Large intestine (tissue), 3 donors: ENCODE measurements at regions not wholly inside any gene's neighbourhood (a gene's known extent, or its start where the extent isn't known, plus 50 kb on each side); places are given as distances from the start of the nearest gene placed in this dataset.

Experiments used
- DNase-seq, 2 donors: peaks; one replicate each; pipeline versions ENCODE4 v3.0.0 to v3.0.0-alpha.2; 2013
- H3K27ac ChIP-seq: one replicate; pipeline ENCODE4 v1.5.1; 2013; ENCODE audit warnings: low read length
- H3K27me3 ChIP-seq: 2 replicates; pipeline ENCODE4 v1.6.1; 2013; ENCODE audit warnings: low read length; ENCODE audit not compliant: control insufficient read depth, insufficient read depth
- H3K36me3 ChIP-seq: 2 replicates; pipeline ENCODE4 v1.6.1; 2013; ENCODE audit warnings: low read length; ENCODE audit not compliant: control insufficient read depth, insufficient read depth
- H3K4me1 ChIP-seq: one replicate; pipeline ENCODE4 v1.6.1; 2013; ENCODE audit warnings: low read length; ENCODE audit not compliant: control insufficient read depth, insufficient read depth
- H3K4me3 ChIP-seq: one replicate; pipeline ENCODE4 v1.5.1; 2013; ENCODE audit warnings: low read length
- H3K9me3 ChIP-seq: one replicate; pipeline ENCODE4 v1.6.1; 2013; ENCODE audit warnings: mild to moderate bottlenecking, low read depth, low read length, moderate library complexity; ENCODE audit not compliant: control insufficient read depth
- WGBS: methylation state at CpG from one replicate; pipeline ENCODE4 v1.1.5; 2013; ENCODE audit warnings: low lambda C conversion rate; ENCODE audit not compliant: insufficient coverage; 5-methylcytosine and 5-hydroxymethylcytosine counted together

DNA sequence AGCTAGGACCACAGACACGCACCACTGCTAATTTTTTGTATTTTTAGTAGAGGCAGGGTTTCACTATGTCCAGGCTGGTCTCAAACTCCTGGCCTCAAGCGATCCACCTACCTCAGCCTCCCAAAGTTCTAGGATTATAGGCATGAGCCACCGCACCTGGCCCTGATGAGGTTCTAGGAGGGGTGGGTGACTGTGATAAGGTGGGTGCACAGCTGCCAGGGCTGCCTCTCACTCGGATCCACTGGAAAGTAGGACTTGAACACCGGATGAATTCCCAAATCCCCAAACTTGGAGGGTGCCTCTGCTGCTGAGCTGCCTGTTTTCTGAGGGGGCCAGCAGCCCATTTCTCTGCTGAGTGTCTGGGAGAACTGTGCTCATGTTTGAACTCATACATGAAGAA lies 68.2 kb upstream of the PARP1 start:
- WGBS, result no CpG with 5 or more reads among the region's 5 CpGs
- no peaks in the 10 kb centered on the region for H3K9me3 ChIP-seq

GRCh38 chr1:226476648-226477319 lies 68.9 kb upstream of the PARP1 start:
- Histone ChIP-seq H3K36me3 (no peaks in the 10 kb centered on the region), H3K27me3 (peaks cover 74% of the 10 kb centered on the region), H3K27ac (no peak overlapping the region), H3K4me3 (no peak overlapping the region), H3K9me3 (no peaks in the 10 kb centered on the region), H3K4me1 (peaks cover 26% of the 10 kb centered on the region)
- WGBS, result 90% methylated on average over 6 of the region's 11 CpGs
- no peak for DNase-seq

More for the DNA sequence above, 68.2 kb upstream of the PARP1 start:
- DNase-seq, result no peak
- Histone ChIP-seq H3K27ac (no peak overlapping the region), H3K27me3 (peaks cover 70% of the 10 kb centered on the region), H3K36me3 (no peaks in the 10 kb centered on the region), H3K4me3 (no peak overlapping the region), H3K4me1 (peaks cover 19% of the 10 kb centered on the region)

DNA sequence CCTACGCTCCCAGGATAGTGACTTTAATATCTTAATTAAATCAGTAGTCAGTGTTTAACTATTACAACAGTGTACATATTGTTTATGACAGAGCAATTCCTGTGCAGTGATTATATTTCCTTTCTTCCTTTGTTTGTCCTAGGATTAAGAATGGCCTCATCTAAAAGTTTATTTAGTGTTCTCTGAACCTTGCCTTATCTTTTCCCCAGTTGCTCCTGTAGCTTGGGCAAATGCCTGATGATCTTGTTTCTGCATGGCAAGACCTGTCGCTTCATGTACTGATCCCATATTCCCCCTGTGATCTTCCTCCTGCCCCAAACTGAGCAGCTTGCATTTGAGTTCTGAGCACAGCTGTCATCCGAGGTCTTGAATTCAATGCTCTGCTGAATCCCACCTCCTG lies 69.1 kb upstream of the STUM start:
- Histone ChIP-seq H3K27me3 (peaks cover 76% of the 10 kb centered on the region), H3K27ac (no peak overlapping the region), H3K4me3 (no peak overlapping the region), H3K4me1 (peaks cover 26% of the 10 kb centered on the region), H3K36me3 (no peaks in the 10 kb centered on the region), H3K9me3 (no peaks in the 10 kb centered on the region)
- 0% methylated on average over 1 of the region's 3 CpGs for WGBS
- DNase-seq, result peak; percentile 54 to 84

GRCh38 chr1:226480461-226480860 lies 68.1 kb upstream of the STUM start:
- WGBS, result 40% methylated on average over 1 of the region's 3 CpGs
- Histone ChIP-seq H3K4me1 (peaks cover 24% of the 10 kb centered on the region), H3K27ac (no peak overlapping the region), H3K27me3 (peaks cover 75% of the 10 kb centered on the region), H3K4me3 (no peak overlapping the region), H3K36me3 (no peaks in the 10 kb centered on the region), H3K9me3 (no peaks in the 10 kb centered on the region)
- DNase-seq, result peak; percentile 74 to 88

GRCh38 chr1:226481133-226481532 lies 67.4 kb upstream of the STUM start:
- Histone ChIP-seq H3K4me1 (peaks cover 24% of the 10 kb centered on the region), H3K27ac (no peak overlapping the region), H3K4me3 (no peak overlapping the region), H3K27me3 (peaks cover 75% of the 10 kb centered on the region), H3K9me3 (no peaks in the 10 kb centered on the region), H3K36me3 (no peaks in the 10 kb centered on the region)
- peak; percentile 52 to 75 for DNase-seq
- WGBS, result no CpG with 5 or more reads among the region's 4 CpGs

GRCh38 chr1:226482196-226482595 lies 66.4 kb upstream of the STUM start:
- H3K27me3 ChIP-seq, result peaks cover 70% of the 10 kb centered on the region
- no peaks in the 10 kb centered on the region for H3K9me3 ChIP-seq
- DNase-seq, result no peak
- no peak overlapping the region for H3K4me3 ChIP-seq
- 80% methylated on average over 1 of the region's 6 CpGs for WGBS
- no peak overlapping the region for H3K27ac ChIP-seq
- no peaks in the 10 kb centered on the region for H3K36me3 ChIP-seq
- H3K4me1 ChIP-seq, result peaks cover 24% of the 10 kb centered on the region

GRCh38 chr1:226482975-226483700 lies 65.4 kb upstream of the STUM start:
- no peaks in the 10 kb centered on the region for H3K36me3 ChIP-seq
- peaks cover 24% of the 10 kb centered on the region for H3K4me1 ChIP-seq
- no CpG with 5 or more reads among the region's 10 CpGs for WGBS
- DNase-seq, result peak; percentile 47 to 58
- no peak overlapping the region for H3K4me3 ChIP-seq
- peaks cover 65% of the 10 kb centered on the region for H3K27me3 ChIP-seq
- H3K9me3 ChIP-seq, result no peaks in the 10 kb centered on the region
- H3K27ac ChIP-seq, result no peak overlapping the region

GRCh38 chr1:226485192-226485591 lies 63.4 kb upstream of the STUM start:
- no peak for DNase-seq
- Histone ChIP-seq H3K4me1 (peaks cover 17% of the 10 kb centered on the region), H3K27me3 (peaks cover 76% of the 10 kb centered on the region), H3K9me3 (no peaks in the 10 kb centered on the region), H3K36me3 (no peaks in the 10 kb centered on the region), H3K4me3 (no peak overlapping the region), H3K27ac (no peak overlapping the region)
- WGBS, result no CpG with 5 or more reads among the region's 5 CpGs

DNA sequence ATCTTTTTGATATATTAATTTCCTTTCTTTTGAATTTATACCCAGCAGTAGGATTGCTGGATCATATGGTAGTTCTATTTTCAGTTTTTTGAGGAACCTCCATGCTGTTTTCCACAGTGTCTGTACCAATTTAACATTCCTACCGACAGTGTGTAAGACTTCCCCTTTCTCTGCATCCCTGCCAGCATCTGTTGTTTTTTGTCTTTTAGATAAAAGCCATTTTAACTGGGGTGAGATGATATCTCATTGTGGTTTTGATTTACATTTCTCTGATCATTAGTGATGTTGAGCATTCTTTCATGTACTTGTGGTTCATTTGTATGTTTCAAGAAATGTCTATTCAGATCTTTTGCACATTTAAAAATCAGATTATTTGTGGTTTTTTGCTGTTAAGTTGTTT lies 62.4 kb upstream of the STUM start:
- H3K9me3 ChIP-seq, result no peaks in the 10 kb centered on the region
- no peak for DNase-seq
- H3K36me3 ChIP-seq, result no peaks in the 10 kb centered on the region
- WGBS, result 89% methylated on average over 1 of the region's 1 CpG
- H3K27ac ChIP-seq, result no peak overlapping the region
- H3K27me3 ChIP-seq, result peaks cover 81% of the 10 kb centered on the region
- H3K4me1 ChIP-seq, result peaks cover 7% of the 10 kb centered on the region
- no peak overlapping the region for H3K4me3 ChIP-seq

DNA sequence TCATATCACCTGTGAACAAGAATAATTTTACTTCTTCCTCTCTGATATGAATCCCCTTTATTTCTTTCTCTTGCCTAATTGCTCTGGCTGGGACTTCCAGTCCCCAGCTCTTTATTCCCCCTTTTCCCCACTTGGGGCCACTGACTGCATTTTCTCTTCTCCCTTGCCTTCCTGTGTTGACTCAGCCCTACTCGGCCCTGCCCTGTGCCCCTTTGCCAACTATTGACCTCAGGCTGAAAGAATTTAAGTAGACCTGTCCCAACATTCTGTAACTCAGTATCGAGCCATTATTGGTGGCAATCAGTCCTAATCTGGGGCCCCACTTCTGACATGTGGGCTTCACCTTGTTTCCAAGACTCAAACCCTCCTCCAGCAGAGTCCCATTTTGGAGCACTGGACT lies 60.6 kb upstream of the STUM start:
- H3K4me3 ChIP-seq, result no peak overlapping the region
- no CpG with 5 or more reads among the region's 2 CpGs for WGBS
- peaks cover 68% of the 10 kb centered on the region for H3K27me3 ChIP-seq
- no peaks in the 10 kb centered on the region for H3K9me3 ChIP-seq
- H3K36me3 ChIP-seq, result no peaks in the 10 kb centered on the region
- peak in 1 of 2 donors; percentile 44 for DNase-seq
- H3K27ac ChIP-seq, result no peak overlapping the region
- H3K4me1 ChIP-seq, result no peaks in the 10 kb centered on the region
